Pancreas (tissue), 10 donors: ENCODE measurements at regions not wholly inside any gene's neighbourhood (a gene's known extent, or its start where the extent isn't known, plus 50 kb on each side); places are given as distances from the start of the nearest gene placed in this dataset.
"Not testable (repeated sequence)": the region's sequence is repeated elsewhere in the genome, so short reads cannot be mapped to it uniquely, and the experiment has no call there.

Source experiments
- ATAC-seq, 4 donors: fragments of 200-7000 bp; cut with Tn5 transposase; one replicate each; pipeline versions ENCODE4 v1.8.0 to v1.9.1; 2020; ENCODE audit warnings: mild to moderate bottlenecking in 4 of 4, moderate library complexity in 4 of 4
- DNase-seq, 6 donors: peaks; one replicate each; pipeline ENCODE4 v3.0.0-alpha.2; 2020
- FAIRE-seq: peaks from 2 replicates; lab custom pipeline; 2012; peaks lifted over from hg19 to GRCh38; lab: Jason Lieb, UNC
- H3K27ac ChIP-seq, 4 donors: fragments of 200-600 bp; sonication (generic); 1 replicate in 3 of 4; 2 replicates in 1 of 4; pipeline versions ENCODE4 v1.5.0 to v1.8.0; 2020
- H3K27me3 ChIP-seq, 4 donors: fragments of 200-600 bp; one replicate each; pipeline ENCODE4 v1.8.0; 2021
- H3K36me3 ChIP-seq, 3 donors: fragments of 200-600 bp; sonication (generic) in 1 of 3; one replicate each; pipeline versions ENCODE4 v1.5.0 to v1.8.0; 2020 to 2021
- H3K4me1 ChIP-seq, 3 donors: fragments of 200-600 bp; one replicate each; pipeline ENCODE4 v1.8.0; 2021
- H3K4me3 ChIP-seq, 4 donors: fragments of 200-600 bp; sonication (generic) in 2 of 4; one replicate each; pipeline versions ENCODE4 v1.5.0 to v1.8.0; 2020 to 2021
- H3K9me3 ChIP-seq, 4 donors: fragments of 200-600 bp; one replicate each; pipeline ENCODE4 v1.8.0; 2021
- WGBS, 2 donors: extraction: QIAGEN DNeasy Blood & Tissue Kit; methylation state at CpG; one replicate each; pipeline ENCODE4 v1.1.7; 2013; 5-methylcytosine and 5-hydroxymethylcytosine counted together
- intact Hi-C, 3 donors: fragments of 100-400 bp; cut with DNase I; formaldehyde crosslinking; loops; one replicate each; pipeline versions ENCODE4 v1.11.1 to v1.14.2; 2022
- TF ChIP-seq, protein P1 (sequence below), 4 donors: fragments of 200-600 bp; sonication (generic) in 3 of 4; IDR thresholded peaks; one replicate each; pipeline versions ENCODE4 v1.5.0 to v1.8.0; 2021; ENCODE audit warnings: antibody characterized with exemption in 4 of 4
- donor health status: healthy with polysubstance abuse.
- donor health status: DM: no; HTN: no; CAD: no; lungs with moderate emphysema.
- donor health status: DM: no; HTN: no; CAD: no.
- donor health status: control.
- donor health status: control.
- donor health status: Bipolar disorder and iron deficiency.
- donor health status: DM: yes; HTN: yes; CAD: no.
- donor health status: DM: no; HTN: no; CAD: no.
- donor health status: DM: no; HTN: no; CAD: no.
- donor health status: DM: yes; HTN: yes; CAD: no.

DNA sequence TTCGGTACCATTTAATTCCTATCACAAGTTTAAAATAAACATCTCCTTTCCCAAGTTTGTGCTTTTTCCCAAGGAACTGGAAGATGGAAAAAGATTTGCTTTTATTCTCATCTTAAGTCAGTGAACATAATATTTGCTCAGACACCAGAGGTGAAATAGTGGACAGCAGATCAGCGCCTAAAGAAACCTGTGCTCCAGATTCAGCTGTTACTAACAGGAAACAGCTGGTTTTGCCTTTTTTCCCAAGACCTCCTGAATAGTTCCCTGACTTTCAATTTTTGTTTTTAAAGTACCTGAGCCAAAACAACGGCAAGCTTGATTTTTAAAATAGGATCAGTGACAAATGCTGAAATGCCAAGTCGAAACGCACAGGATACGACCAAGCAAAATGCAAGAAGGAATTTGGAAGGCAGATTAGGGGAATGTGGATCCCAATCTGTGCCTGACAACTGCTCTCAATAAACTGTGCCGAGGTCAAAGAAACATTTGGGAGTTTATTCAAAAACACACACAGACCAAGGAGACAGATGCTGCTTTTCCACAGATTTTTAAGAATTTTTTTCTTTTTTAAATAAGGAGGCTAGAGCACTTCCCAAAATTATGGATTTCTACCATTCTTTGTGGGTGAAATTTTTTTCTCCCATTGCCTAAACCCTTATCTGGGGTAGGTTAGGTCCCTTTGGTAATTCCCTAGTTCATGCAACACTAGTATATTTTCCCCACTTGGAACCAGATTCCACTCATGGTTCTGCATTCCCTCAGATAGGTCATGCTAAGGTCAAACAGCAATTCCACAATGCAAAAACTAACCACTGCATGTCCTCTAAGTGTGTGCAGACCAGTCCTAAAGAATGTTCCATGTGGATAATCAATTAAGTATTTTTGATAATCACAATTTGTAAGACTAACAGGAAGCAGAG is 121.5 kb upstream of the PDE1A start:
- WGBS, 2 donors = 73 to 76% methylated on average over 7 of the region's 7 CpGs
- FAIRE-seq (no peak), DNase-seq (no peak), ATAC-seq (no peak)
- Histone ChIP-seq H3K4me1 (no peaks in the 10 kb centered on the region), H3K9me3 (no peaks in the 10 kb centered on the region), H3K36me3 (no peaks in the 10 kb centered on the region), H3K4me3 (no peak overlapping the region), H3K27me3 (no peaks in the 10 kb centered on the region), H3K27ac (no peak overlapping the region)
- intact Hi-C loops = no loop called here
- TF ChIP-seq, protein P1, sequence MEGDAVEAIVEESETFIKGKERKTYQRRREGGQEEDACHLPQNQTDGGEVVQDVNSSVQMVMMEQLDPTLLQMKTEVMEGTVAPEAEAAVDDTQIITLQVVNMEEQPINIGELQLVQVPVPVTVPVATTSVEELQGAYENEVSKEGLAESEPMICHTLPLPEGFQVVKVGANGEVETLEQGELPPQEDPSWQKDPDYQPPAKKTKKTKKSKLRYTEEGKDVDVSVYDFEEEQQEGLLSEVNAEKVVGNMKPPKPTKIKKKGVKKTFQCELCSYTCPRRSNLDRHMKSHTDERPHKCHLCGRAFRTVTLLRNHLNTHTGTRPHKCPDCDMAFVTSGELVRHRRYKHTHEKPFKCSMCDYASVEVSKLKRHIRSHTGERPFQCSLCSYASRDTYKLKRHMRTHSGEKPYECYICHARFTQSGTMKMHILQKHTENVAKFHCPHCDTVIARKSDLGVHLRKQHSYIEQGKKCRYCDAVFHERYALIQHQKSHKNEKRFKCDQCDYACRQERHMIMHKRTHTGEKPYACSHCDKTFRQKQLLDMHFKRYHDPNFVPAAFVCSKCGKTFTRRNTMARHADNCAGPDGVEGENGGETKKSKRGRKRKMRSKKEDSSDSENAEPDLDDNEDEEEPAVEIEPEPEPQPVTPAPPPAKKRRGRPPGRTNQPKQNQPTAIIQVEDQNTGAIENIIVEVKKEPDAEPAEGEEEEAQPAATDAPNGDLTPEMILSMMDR (IDR thresholded peaks at IDR 0.05) = no peak

DNA sequence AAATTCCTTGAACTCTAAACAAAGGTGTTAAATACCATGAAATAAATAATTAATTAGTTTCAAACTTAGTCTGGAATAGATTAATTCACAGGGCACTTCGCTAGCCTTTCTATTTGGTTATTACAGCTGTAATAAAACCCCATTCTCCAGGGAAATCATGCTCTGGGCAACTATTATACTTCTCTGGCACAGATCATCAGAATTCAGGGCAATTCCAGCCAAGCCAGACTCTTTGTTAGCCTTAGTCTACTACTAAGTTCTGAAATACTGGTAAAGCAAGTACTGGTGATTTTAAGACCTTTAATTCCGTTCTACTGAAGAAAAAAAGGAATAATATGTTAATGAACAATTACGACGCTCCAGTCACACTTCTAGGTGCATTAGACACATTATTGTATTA is 123.4 kb upstream of the PDE1A start:
- Histone ChIP-seq H3K27ac (no peak overlapping the region), H3K9me3 (no peaks in the 10 kb centered on the region), H3K4me3 (no peak overlapping the region), H3K4me1 (no peaks in the 10 kb centered on the region), H3K27me3 (no peaks in the 10 kb centered on the region), H3K36me3 (no peaks in the 10 kb centered on the region)
- DNase-seq = no peak
- no peak for ATAC-seq
- FAIRE-seq = no peak
- WGBS, 2 donors = 84 to 87% methylated on average over 4 of the region's 4 CpGs
- TF ChIP-seq, protein P1 (IDR thresholded peaks at IDR 0.05) = no peak
- intact Hi-C loops = no loop called here

DNA sequence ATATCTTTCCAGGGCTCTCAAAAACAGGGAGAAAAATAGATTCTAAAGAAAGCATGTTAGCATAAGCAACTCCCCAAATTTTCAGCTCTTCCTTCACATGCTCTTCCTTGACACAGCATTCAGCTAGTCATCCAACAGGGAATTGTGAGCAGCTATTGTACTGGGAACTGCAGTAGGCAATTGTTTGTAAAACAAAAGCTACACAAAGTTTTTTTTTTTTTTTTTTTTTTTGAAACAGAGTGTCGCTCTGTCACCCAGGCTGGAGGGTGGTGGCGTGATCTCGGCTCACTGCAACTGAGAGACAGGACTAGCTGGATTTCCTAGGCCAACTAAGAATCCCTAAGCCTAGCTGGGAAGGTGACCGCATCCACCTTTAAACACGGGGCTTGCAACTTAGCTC is 125.4 kb upstream of the PDE1A start:
- intact Hi-C loops, H3K27ac ChIP-seq, DNase-seq, H3K4me3 ChIP-seq, ATAC-seq, H3K4me1 ChIP-seq, H3K36me3 ChIP-seq, FAIRE-seq, H3K27me3 ChIP-seq, H3K9me3 ChIP-seq: not testable (repeated sequence)
- 87 to 88% methylated on average over 5 of the region's 5 CpGs for WGBS, 2 donors

DNA sequence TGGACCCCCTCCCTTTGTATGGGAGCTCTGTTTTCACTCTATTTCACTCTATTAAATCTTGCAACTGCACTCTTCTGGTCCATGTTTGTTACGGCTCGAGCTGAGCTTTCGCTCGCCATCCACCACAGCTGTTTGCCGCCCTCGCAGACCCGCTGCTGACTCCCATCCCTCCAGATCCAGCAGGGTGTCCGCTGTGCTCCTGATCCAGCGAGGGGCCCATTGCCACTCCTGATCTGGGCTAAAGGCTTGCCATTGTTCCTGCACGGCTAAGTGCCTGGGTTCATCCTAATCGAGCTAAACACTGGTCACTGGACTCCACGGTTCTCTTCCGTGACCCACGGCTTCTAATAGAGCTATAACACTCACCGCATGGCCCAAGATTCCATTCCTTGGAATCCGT is 125.9 kb upstream of the PDE1A start:
- intact Hi-C loops, H3K4me3 ChIP-seq, H3K36me3 ChIP-seq, H3K27me3 ChIP-seq, FAIRE-seq, H3K4me1 ChIP-seq, ATAC-seq, H3K9me3 ChIP-seq, H3K27ac ChIP-seq: not testable (repeated sequence)
- peak in 1 of 6 donors; percentile 20 for DNase-seq
- WGBS, 2 donors = 88 to 94% methylated on average over 15 to 16 of the region's 16 CpGs

GRCh38 chr2:182553483-182553882 is 126.6 kb upstream of the PDE1A start:
- Histone ChIP-seq H3K4me1 (no peaks in the 10 kb centered on the region), H3K27ac (no peak overlapping the region), H3K4me3 (no peak overlapping the region), H3K9me3 (no peaks in the 10 kb centered on the region), H3K36me3 (no peaks in the 10 kb centered on the region), H3K27me3 (no peaks in the 10 kb centered on the region)
- ATAC-seq (no peak), DNase-seq (no peak), FAIRE-seq (no peak)
- intact Hi-C loops = no loop called here
- 55 to 57% methylated on average over 2 of the region's 2 CpGs for WGBS, 2 donors
- TF ChIP-seq, protein P1 (IDR thresholded peaks at IDR 0.05) = no peak

GRCh38 chr2:182554950-182555349 is 128.1 kb upstream of the PDE1A start:
- ATAC-seq (no peak), DNase-seq (no peak), FAIRE-seq (no peak)
- H3K27me3 ChIP-seq = no peaks in the 10 kb centered on the region
- H3K4me1 ChIP-seq = no peaks in the 10 kb centered on the region
- no peak overlapping the region for H3K27ac ChIP-seq
- WGBS, 2 donors = 64 to 75% methylated on average over 4 of the region's 4 CpGs
- intact Hi-C loops = no loop called here
- no peak overlapping the region for H3K4me3 ChIP-seq
- no peaks in the 10 kb centered on the region for H3K36me3 ChIP-seq
- H3K9me3 ChIP-seq = no peaks in the 10 kb centered on the region
- TF ChIP-seq, protein P1 (IDR thresholded peaks at IDR 0.05) = no peak
